Fibroblast of villous mesenchyme (primary cell): ENCODE measurements at regions not wholly inside any gene's neighbourhood (a gene's known extent, or its start where the extent isn't known, plus 50 kb on each side); places are given as distances from the start of the nearest gene placed in this dataset.

ENCODE experiments used
- DNase-seq: peaks from one replicate; pipeline ENCODE4 v3.0.0-alpha.2; 2010; ENCODE audit warnings: low read depth
- H3K4me3 ChIP-seq: 2 replicates; pipeline ENCODE4 v1.5.1; 2011; ENCODE audit warnings: low read depth, mild to moderate bottlenecking, low read length
- TF ChIP-seq, protein P1 (sequence below): IDR thresholded peaks from 2 replicates; pipeline ENCODE4 v1.5.1; 2012; ENCODE audit warnings: low read depth, mild to moderate bottlenecking, low read length; ENCODE audit not compliant: insufficient read depth

DNA sequence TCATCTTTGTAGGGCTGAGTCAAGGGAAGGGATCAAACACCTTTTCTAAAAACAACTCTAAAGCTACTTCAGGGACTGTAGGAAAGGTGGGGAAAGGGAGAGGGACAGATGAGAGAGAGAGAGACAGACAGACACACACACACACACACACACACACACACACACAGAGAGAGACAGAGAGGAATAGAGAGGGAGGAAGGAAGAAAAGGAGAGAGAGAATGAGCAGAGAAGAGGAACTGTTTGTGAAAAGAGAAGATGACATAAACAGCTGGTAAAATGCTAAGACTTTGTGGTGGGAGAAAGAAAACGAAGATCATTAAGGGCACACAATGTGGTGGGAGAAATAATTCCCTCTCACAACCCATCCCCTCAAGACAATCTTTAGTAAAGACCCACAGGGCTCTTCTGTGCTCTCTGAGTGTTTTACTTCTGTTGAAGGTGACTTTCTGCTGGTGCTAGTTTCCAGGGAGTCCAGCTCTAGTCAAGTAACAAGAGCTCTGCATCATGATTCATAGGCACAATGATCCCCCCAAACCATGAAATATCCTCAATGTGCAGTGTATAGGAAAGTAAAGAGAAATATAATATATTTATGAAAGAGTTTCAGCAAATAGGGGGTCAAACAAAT, 77.2 kb upstream of the STK17B start:
- no peak overlapping the region for H3K4me3 ChIP-seq
- DNase-seq: no peak
- TF ChIP-seq, protein P1, sequence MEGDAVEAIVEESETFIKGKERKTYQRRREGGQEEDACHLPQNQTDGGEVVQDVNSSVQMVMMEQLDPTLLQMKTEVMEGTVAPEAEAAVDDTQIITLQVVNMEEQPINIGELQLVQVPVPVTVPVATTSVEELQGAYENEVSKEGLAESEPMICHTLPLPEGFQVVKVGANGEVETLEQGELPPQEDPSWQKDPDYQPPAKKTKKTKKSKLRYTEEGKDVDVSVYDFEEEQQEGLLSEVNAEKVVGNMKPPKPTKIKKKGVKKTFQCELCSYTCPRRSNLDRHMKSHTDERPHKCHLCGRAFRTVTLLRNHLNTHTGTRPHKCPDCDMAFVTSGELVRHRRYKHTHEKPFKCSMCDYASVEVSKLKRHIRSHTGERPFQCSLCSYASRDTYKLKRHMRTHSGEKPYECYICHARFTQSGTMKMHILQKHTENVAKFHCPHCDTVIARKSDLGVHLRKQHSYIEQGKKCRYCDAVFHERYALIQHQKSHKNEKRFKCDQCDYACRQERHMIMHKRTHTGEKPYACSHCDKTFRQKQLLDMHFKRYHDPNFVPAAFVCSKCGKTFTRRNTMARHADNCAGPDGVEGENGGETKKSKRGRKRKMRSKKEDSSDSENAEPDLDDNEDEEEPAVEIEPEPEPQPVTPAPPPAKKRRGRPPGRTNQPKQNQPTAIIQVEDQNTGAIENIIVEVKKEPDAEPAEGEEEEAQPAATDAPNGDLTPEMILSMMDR: no peak

DNA sequence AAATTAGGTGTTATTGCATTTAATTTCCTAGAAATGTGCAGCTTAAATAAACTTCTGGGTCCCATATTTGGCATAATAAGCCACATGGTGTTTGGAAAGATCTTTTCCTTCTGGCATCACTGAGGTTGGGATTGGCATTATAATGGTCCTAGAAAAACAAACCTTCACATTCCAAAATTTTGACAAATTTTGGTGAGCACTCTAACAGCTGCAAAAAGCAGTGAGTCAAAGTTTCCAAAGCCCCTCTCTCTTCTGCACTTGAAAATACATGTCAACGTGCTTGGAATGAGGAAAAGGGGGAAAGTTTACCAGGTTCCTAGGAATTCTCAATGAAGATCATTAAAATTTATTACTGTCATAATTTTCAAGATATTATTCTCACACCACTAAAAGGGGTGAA, 77.8 kb upstream of the STK17B start:
- no peak for DNase-seq
- no peak overlapping the region for H3K4me3 ChIP-seq
- TF ChIP-seq, protein P1: no peak

DNA sequence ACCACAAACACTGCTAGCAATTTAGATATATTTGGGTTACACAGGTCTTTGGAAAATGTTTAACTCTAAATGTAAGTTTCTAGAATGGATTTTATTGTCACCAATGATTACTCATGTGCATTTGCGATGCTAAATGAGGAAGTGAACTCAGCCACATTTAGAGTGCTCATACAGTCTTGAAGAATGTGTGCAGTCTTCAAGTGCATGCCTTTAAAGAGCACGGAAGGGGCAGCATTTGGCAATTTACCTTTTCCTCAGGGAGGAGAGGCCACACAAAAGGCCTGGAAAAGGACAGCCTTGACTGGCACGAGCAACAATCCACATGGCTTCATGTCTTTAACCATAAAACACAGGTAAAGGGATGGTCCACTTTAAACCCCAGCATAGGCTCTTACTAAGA, 78.5 kb upstream of the STK17B start:
- DNase-seq: no peak
- TF ChIP-seq, protein P1: no peak
- H3K4me3 ChIP-seq: no peak overlapping the region

DNA sequence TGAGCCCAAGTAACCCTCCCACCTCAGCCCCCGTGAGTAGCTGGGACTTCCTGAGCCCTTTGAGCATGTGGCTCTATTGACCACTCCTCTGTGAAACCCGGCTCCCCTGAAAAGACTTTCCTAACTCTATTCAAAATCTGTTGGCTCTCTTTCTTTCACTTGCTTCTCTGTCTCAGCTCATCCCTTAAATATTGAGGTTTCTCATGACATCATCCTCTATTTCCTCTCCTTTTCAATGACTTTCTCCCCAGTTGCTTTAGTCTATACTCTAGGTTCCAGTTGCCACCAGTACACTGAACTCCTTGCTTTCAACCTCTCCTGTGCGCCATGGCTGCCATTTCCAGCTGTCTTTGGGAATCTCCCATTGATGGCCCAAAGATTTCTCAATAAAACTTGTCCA, 79.8 kb upstream of the STK17B start:
- TF ChIP-seq, protein P1: no peak
- no peak for DNase-seq
- H3K4me3 ChIP-seq: no peak overlapping the region

DNA sequence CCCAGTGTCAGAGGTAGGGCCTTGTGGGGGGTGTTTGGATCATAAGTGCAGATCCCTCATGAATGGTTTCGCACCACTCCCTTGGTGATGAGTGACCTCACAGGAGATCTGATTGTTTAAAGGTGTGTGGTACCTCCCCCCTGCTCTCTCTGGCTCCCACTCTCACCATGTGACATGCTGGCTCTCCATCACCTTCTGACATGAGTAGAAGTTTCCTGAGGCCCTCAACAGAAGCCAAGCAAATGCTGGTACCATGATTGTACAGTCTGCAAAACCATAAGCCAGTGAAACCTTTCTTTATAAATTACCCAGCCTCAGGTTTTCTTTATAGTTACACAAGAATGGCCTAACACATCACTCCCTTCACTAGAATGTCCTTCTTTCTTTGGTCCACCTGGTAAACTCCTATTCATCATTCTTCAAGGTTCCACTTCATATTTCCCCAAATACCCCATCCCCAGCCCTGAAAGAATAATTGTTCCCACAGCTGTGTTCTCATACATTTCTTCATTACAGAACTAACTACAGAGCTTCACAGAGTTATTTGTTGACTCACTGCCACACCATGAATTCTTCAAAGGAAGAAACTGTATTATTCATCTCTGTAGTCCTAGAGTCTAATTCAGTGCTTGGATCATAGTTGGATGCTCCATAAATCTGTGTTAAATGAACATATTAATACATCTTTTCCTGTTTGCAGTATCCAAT, 81.2 kb upstream of the STK17B start:
- no peak for DNase-seq
- TF ChIP-seq, protein P1: no peak
- no peak overlapping the region for H3K4me3 ChIP-seq

DNA sequence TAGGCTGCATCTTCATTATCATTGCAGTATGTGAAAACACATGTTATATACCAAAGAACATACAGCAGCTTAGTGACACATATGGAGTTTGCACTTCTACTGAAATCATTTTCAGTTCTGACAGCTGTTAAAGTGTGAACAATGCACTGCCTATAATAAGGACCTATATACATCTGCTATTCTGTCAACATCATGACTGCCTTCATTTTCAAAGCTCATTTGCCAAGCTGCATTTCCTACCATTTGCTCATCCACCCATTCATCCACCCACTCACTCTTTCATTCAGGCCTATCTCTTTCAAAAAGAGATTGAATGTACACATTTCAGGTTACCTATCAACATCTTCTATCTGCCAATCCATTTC, 81.7 kb upstream of the STK17B start:
- TF ChIP-seq, protein P1: no peak
- DNase-seq: no peak
- H3K4me3 ChIP-seq: no peak overlapping the region
